ENCODE measurements at regions not wholly inside any gene's neighbourhood (a gene's known extent, or its start where the extent isn't known, plus 50 kb on each side); places are given as distances from the start of the nearest gene placed in this dataset.
"Not testable (repeated sequence)": the region's sequence is repeated elsewhere in the genome, so short reads cannot be mapped to it uniquely, and the experiment has no call there.

DNA sequence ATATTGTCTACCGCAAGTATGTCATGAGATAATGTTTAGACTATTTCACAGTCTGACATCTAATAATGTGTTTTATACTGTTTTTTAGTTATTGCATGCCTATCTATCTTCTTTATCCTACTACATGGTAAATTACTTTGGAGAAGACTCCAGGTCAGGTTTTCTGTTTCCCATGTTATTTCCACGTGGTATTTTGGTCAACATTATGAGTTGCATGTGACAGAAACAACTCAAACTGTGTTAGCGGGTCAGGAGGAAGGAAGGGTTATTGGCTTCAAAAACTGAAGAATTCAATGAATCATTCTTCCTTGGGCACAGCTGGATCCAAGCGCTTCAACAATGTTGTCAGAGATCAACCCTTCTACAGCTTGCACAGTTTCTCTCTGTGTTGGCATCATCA, 252.1 kb upstream of the CCNG1 start:
- no peak for DNase-seq

DNA sequence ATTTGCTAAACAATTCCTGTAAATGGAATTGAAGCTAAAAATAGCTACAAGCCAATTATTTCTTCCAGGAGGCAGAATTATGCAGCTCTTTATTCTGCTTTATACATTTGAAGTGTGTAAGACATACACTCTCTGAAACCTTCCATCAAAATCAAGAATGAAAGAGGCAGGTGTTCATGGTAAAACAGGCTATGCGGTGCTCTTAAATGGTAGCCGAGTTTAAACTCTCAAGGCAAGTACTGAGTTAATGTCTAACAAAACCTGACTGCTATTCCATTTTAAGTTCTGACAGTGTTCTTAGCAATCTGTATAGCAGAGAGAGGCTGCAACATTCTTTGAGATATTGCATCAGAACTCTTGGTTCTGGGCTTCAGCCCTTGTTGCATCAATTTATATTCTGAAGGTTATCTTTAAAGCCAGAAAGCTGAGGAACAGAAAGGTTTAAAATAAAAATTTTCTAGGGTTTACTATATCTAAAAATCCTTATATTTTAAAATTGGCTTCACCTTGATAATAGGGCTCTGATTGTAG, 248.3 kb upstream of the CCNG1 start:
- DNase-seq: no peak

DNA sequence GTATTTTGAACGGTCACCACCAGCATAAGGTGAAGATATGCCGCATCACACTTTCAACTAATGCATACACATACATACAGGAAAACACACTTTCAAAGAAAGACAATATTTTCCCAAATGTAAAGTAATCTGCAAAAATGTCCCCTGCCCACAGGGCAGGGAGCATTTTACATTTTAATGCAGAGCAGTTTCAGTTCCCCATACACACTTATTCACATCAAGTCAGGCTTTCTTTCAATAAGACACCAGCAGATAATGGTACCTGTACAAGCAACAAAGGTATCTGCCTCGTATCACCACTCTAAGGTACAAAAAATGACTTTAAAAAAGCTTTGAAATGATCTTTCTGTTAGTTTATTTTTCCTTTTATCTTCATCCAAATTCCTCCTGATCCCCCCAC, 247.1 kb upstream of the CCNG1 start:
- DNase-seq: no peak

DNA sequence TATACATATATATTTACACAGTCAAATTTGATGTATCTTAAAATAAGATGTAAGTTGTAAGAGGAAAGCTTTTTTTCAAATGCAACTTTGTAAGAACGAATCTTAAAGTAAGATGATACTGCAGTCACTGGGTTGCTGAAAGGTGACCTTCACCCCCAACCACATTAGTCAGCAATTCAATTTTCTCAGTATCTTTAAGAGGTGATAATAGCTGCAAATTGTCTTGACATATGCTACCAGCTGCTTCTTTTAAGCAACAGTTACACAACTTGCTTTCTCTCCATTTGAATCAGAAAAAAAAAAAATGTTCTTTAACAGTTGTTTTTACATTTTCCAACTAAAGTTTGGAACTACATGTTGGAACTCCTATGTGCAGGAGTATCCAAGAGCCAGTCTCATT, 246.6 kb upstream of the CCNG1 start:
- DNase-seq: no peak

DNA sequence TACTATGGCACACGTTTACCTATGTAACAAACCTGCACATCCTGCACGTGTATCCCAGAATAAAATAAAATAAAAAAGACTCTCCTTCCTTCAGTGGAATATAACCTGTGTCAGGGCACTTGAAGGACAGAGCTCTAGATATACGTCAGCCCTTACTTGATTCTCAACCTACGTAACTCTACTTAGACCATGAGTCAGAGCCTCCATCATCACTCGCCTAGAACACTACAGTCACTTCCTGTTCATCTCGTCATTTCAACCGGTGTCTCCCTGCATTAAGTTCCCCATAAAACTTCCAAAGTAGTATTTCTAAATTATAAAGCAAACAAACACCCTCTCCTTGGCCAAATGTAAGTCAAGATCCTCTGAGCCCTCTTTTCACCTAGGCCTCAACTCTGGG, 243.5 kb upstream of the CCNG1 start:
- no peak for DNase-seq

DNA sequence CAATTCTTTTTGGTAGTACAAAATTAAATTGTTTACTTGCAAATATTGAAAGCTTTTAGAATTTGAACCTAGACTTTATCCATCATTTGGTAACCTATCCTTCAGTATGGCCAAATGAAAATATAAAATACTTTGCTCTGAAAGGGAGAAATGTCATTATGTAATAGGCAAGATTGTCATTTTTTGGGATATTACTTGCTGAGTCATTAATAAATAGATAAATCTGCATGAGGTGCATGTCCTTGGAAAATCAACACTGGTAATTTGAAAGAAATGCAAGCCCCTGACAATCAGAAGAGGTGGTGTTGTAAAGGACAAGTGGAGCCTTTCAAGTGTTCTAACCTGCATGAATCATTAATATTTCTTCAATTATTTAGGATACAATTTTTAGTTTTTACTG, 231.8 kb upstream of the CCNG1 start:
- no peak for DNase-seq

DNA sequence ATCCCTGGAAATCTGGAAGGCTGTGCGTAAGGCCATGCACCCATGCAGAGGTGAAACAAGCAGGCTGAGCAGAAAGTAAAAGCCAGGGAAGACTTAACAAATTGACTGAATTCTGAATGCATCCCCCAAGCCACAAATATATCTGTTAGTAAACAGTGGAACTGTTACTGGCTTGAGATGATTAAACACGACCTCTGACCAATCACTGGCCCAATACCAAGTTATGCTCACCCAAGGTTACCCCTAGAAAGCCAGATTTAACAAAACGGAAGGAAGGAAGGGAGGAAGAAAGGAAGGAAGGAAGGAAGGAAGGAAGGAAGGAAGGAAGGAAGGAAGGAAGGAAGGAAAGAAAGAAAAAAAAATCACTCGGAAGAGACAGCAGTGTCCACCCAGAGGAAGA, 215.8 kb upstream of the CCNG1 start:
- no peak for DNase-seq

DNA sequence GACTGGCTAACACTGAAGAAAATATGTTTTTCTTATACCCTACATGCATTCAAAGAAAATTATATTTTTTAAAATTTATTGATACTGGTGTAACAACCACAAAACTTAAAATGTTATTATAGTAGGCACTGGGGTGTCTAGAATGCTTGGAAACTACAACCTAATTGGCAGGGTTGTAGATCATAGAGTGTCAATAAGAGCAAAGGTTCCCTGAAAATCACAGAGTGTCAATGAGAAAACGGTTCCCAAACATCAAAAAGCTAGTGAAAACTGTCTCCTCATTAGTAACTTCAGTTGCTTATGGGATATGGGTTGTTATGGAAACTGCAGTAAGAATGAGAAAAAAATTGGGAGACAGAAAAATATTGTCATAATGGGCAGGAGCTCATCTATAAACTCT, 214.4 kb upstream of the CCNG1 start:
- DNase-seq: no peak

DNA sequence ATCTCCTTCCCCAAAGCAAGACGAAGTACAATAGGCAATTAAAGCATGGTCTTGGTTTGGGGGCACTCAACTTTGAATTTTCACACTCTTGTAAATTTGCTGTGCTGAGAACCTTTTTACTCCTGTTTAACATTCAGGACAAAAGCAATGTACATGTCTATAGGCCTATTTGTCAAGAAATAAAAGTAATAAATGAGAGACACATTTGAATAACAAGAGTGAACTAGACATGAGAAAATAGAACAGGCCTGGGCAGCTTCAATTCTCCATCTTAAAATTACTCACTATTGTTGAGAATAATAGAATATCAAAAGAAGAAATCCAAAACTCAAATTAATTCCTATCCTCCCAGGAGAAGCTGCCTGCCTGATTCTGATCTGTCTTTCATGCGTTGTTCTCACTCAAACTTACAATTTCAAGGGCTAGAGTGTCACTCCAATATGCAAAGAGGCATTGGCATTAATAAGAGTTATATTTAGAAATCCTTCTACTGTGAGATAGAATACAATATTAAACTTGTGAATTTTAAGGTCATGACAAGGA, 192.9 kb upstream of the CCNG1 start:
- no peak for DNase-seq

DNA sequence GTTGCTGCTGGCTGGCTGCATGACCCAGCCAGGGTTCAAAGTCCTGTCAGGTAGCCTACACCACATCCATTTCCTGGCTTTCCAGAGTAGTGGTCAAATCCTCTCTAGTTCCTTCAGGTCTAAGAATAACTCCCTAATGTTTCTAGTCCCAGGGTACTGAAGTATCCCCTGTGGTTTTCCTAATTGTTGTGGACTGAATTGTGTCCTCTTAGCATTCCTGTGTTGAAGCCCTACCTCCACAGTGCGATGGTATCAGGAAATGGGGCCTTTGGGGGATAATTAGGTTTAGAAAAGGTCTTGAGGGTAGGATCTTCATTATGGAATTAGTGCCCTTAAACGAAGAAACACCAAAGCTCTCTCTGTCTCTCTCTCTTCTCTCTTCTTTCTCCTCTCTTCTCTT, 191.8 kb upstream of the CCNG1 start:
- no peak for DNase-seq

DNA sequence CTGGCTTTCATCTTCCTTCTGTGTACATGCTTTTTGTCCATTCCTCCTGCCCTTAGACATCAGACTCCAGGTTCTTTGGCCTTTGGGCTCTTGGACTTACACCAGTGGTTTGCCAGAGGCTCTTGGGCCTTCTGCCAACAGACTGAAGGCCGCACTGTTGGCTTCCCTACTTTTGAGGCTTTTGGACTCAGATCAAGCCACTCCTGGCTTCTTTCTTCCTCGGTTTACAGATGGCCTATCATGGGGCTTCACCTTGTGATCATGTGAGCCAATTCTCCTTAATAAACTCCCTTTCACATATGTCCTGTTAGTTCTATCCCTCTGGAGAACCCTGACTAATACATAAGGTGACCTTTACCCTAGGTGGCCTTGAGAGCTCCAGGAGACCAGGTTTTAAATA, 189.1 kb upstream of the CCNG1 start:
- no peak for DNase-seq

DNA sequence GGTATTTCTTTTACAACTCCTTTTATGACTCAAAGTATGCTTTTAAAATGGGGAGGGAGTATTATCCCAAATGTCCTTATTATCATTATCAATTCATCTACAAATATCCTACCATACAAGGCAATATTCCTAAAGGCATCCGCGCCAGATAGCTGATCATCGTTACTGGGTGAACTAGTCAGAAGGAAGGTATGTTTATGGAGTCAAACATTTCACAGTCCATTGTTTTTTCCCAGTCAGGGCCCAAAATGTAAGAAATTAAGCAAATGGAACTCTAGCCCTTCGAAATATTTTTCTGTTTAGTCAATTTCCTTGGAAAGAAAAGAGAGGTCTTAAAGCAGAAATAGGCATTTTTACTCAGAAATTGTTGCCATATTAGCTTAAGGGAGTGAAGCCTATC, 188.5 kb upstream of the CCNG1 start:
- DNase-seq: no peak

DNA sequence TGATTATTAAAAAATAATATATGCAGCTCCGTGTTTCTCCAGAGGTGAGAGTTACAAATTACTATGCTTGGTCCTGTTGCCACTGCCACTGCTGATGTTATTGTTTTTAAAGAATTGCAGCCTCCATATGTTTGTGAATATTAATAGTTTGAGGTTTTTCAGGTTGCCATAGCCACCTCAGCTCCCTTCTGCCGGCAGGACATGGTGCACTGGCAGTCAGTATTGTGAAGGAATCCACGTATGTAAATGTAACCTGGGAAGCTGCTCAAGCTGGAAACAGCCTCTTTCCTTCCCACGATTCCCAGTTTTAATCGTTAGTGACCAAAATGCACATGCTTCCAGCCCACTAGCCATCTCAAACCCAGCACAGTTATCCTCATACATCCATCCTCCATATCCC, 184.4 kb upstream of the CCNG1 start:
- no peak for DNase-seq

DNA sequence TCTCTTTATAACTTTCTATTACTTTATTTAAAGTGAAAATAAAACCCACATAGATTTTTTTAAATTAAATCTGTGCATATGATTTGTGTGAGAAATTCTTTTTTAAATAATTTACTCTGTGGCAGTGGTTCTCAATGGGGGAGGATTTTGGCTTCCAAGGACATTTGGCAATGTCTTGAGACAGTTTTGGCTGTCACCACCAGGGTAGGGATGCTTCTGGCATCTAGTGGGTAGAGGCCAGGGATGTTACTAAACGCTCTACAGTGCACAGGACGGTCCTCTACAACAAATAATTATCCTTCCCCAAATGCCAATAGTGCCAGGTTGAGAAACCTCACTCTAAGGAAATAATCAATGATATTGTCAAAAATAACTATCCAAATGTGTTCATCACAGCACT, 177.9 kb upstream of the CCNG1 start:
- DNase-seq: no peak

DNA sequence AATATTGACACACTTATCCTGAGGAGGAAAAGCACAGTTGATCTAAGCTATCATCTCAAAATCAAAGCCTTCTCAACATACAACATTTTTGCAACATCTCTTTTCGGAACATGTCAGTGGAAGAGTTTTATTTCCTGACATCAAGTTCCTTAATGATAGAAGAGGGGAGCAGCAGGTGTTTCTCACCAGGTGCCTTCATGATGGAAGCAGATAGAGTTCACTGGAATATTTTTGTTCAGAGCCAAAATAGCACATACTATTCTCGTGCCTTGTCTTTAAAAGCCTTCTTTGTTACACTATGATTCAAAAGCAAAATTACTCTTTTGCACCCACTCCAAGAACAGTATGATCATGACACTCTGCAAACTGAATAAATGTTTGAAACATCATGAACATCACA, 176.9 kb upstream of the CCNG1 start:
- no peak for DNase-seq

DNA sequence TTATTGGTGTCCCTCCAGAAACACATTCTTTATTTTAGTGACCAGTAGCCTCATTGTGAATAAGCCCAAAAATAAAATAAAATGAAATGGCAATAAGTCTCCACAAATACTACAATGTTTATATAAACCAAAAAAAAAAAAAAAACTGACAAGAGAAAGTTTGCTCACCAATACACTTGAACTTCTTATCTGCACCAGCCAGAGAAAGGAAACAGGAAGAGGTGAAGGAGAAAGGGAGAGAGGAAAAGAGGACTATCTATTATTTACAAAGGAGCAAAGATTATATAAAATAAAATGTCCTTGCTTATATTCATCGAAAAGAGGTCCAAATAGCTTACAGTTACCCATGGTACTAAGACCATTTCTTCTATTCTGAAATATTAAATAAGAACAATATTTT, 176.4 kb upstream of the CCNG1 start:
- DNase-seq: no peak

DNA sequence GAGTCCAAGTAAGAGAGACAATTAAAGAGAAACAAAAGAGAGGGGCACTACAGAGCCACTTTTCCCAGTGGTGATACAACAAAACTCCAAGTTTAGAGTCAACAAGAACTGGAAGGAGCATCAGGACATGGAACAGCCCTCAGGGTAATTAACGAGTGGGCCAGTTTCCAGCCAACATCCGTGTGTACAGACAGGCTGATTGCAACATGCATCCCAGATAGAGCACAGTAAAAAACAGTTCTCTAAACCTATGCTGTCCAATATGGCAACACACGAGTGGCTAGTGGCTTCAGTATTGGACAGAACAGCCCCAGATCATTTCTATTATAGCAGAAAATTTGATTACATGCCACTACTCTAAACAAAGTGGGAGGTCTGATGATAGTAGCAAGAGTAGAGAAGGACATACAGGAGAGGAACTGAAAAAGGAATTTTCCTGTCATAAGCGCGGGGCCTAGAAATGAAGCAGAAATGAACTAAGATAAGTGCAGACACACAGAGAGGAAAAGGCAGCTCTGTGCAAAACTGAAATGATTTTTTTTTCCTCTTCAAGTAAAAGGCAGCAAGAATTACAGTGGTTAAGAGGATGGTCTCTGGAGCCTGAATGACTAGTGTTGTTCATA, 175.6 kb upstream of the CCNG1 start:
- DNase-seq: no peak

DNA sequence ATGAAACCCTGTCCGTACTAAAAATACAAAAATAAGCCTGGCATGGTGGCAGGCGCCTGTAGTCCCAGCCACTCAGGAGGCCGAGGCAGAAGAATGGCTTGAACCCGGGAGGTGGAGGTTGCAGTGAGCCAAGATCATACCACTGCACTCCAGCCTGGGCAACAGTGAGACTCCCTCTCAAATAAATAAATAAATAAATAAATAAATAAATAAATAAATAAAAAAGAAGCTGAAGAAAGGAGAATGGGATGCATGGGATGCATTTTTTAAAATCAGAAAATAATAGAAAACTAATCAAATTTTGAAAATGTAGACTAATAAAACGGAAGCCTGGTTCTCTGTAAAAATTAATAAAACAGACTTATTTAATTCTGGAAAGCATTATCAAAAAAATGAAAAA, 171.1 kb upstream of the CCNG1 start:
- DNase-seq: not testable (repeated sequence)

DNA sequence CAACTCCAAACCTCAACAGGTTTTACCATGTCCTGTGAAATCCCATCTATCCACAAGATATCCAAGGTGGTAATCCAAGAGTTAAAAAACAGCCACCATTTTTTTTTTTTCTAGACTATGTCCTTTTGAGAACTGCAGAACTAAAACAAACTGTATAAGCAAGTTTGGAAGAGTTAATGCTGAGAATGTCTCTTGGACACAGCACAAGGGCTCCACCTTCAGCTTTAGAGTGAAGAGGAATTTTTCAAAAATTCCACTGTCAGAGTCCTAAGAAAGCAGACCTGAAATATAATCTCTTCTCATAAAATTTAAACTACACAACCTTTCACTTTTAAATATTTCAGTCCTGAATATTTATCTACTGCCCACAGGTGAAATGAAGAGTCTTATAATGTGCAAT, 167.8 kb upstream of the CCNG1 start:
- DNase-seq: no peak

DNA sequence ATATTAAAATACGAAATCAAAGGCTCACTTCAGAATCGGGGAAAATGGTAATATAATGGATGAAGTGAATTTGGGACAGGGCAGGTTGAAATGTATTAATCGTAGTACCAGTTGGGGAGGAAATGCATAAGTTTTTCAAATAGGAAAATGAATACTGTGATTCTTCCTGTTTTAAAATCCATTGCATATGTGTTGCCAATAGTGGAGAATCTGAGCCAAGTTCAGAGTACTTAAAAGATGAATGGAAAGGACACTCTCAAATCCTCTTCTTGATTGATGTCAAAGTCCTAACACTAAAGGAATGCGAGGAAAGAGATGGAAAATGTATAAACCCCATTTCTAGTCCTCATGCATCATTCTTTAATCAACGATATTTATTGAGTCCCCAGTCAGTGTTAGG, 160.9 kb upstream of the CCNG1 start:
- no peak for DNase-seq

DNA sequence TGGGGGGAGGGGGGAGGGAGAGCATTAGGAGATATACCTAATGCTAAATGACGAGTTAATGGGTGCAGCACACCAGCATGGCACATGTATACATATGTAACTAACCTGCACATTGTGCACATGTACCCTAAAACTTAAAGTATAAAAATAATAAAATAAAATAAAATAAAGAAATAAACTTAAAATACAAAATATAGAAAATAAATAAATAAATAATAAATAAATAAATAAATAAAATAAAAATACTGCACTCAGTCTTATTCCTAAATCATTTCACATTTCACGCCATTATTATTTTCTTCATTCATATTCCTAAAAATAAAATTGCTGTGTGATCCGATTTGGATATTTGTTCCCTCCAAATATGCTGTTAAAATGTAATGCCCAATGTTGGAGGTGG, 156.5 kb upstream of the CCNG1 start:
- not testable (repeated sequence) for DNase-seq

DNA sequence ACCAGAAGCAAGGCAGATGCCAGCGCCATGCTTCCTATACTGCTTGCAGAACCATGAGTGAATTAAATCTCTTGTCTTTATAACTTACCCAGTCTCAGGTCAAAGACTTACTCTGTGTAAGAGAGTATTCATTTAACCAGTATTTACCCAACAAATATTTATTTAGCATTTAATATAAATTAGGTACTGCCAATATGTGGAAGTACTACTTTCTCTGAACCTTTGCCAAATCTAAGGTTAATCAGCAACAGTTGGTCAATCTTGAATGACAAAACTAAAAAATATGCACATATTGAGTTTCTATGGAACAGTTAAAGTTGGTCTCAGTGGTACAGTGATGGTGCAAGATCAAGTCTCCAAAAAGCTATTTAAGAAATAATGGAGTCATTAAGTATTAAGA, 155.9 kb upstream of the CCNG1 start:
- DNase-seq: no peak

DNA sequence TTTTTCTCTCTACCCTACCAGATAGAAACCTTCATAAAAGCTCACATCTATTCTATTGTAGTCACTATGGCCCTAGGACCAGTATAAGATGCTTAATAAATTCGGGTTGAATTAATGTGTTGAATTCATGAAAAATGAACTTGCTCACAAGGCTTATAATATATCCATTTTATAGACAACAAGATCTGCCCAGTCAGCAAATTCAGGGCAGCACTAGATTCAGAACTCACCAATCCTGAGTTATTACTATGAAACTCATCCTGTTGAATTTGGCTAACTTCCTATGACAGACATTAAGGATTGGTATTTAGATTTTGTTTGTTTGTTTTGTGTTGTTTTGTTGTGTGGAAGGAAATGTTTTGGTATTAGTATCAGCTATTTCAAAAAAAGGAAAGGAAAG, 143.6 kb upstream of the CCNG1 start:
- DNase-seq: no peak

DNA sequence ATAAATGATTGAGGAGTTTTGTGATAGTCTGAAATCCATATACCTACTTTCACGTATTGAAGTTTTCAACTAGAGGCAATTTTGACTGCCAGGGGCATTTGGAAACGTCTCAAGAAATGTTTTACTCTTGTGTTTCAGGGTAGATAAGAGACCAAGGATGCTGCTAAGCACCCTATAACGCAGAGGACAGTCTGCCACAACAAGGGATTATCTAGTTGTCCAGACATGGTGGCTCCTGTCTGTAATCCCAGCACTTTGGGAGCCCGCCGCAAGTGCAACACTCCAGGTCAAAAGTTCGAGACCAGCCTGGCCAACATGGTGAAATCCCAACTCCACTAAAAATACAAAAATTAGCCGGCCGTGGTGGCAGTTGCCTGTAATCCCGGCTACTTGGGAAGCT, 133.7 kb upstream of the CCNG1 start:
- DNase-seq: no peak

DNA sequence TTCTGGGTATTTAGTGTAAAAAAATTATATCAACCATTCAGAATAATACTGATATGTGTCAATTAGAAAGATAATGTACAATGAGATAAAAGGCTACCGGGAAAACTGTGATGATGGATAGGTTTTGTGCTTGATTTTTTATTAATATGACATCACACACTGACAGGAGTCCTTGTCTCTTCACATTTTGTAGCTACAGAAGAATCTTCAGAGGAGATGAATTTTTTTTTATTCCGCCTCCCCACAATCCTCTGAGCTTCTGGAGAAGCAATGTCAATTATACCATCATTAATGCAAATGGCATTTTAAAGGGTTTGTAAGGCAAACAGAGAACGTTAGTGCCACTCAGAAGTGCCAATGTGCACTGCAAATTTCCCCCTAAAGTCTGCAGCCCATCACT, 131.7 kb upstream of the CCNG1 start:
- no peak for DNase-seq
